ENCODE measurements at regions not wholly inside any gene's neighbourhood (a gene's known extent, or its start where the extent isn't known, plus 50 kb on each side); places are given as distances from the start of the nearest gene placed in this dataset.
A peak's percentile ranks its signal among the peaks of the same experiment; 100 is the strongest.

DNA sequence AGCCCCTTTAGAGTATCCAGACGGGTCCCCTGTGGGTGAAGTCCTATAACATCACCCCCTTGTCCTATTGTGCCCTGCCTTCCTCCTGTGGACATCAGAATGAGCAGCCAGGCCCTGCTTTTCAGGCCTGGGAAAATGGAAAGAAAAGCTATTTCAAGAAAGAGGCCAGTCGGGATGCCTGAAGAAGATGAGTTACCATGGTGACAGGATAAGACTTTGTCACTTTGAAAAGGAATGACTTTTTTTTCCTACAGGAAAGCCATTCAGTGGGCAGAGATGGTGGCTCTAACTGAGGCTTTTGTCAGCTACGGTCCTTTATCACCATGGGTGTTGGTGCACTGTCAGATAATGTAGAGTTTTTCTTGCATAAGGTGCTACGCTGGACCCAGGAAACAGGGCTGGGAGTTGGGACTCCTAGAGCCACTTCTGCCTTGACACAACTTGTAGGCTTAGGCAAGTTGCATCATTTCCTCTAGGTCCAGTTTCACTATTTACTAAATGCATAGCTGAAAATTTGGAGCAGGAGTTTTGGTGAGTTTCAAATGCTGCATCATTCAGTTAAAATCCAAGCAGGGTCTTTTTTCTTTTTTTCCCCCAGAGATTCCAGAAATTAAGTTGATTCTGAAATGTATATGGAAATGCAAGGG is 179.0 kb upstream of the ADRA1D start:
- DNase-seq: no peak

GRCh38 chr20:4418141-4418540 is 169.1 kb upstream of the ADRA1D start:
- no peak for DNase-seq

- DNase-seq: no peak
These were observed 166.2 kb upstream of the ADRA1D start for GRCh38 chr20:4415281-4415680.

GRCh38 chr20:4413314-4414049 is 164.4 kb upstream of the ADRA1D start:
- no peak for DNase-seq

- no peak for DNase-seq
These were observed 163.1 kb upstream of the ADRA1D start for GRCh38 chr20:4412216-4412615.

- no peak for DNase-seq
These were observed 162.7 kb upstream of the ADRA1D start for GRCh38 chr20:4411744-4412143.

GRCh38 chr20:4406627-4407026 is 157.5 kb upstream of the ADRA1D start:
- DNase-seq: no peak

- DNase-seq: no peak
These were observed 152.5 kb upstream of the ADRA1D start for GRCh38 chr20:4401601-4402000.

- DNase-seq: no peak
These were observed 135.9 kb upstream of the ADRA1D start for GRCh38 chr20:4384961-4385360.

- DNase-seq: no peak
These were observed 134.9 kb upstream of the ADRA1D start for GRCh38 chr20:4383961-4384360.

GRCh38 chr20:4375881-4376280 is 126.8 kb upstream of the ADRA1D start:
- no peak for DNase-seq

- no peak for DNase-seq
These were observed 124.4 kb upstream of the ADRA1D start for GRCh38 chr20:4373454-4373853.

- no peak for DNase-seq
These were observed 122.7 kb upstream of the ADRA1D start for GRCh38 chr20:4371623-4372251.

GRCh38 chr20:4370851-4371250 is 121.8 kb upstream of the ADRA1D start:
- DNase-seq: no peak

GRCh38 chr20:4369798-4370124 is 120.7 kb upstream of the ADRA1D start:
- peak; percentile 21 to 31 for DNase-seq

DNA sequence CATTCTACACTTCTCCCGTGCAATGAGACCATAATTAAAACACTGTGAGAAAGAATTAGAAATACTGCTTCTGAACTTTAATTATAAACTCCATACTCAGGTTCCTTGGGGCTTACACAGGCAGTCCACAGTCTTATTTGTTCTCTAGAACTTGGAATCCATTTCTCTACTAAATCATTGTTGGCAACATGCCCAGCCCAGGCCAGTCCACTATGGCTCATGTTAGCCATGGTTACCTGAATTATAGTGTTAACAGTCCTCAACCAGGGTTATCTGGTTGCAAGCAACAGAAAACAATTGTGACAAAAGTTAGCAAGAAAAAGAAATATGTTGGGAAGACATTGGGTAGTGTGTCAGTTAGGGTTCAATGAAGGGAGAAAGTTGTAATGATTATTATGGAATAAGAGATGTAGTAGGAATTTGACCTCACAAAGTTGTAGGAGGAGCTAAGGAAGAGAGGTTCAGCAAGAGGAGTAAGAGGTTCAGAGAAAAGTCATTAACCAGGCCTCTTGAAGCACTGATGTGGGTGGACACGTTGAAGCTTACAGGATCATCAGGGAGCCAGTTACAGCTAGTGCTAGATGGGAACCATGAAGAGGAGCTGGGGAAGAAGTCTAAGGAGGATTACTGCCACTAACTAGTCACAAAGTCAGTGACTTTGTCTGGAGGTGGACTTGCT is 120.2 kb upstream of the ADRA1D start:
- no peak for DNase-seq

DNA sequence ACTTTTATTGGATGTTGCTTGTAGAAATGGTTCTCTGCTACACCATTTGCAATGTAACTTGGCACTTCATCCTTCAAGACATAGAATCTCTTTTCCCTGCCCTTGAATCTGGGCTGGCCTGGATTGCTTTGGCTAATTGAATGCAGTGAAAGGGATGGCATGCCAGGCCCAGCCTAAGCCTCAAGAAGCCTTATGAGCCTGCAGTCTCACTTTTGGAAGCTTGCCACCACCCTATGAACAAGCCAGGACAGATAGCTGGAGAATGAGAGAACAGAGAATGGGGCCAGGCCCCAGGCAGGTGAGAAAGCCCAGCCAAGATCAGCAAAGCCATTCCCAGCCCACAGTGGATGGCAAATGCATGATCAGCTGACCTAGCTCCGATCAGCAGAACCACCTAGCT is 117.0 kb upstream of the ADRA1D start:
- no peak for DNase-seq

- no peak for DNase-seq
These were observed 109.5 kb upstream of the ADRA1D start for GRCh38 chr20:4358552-4358951.

DNA sequence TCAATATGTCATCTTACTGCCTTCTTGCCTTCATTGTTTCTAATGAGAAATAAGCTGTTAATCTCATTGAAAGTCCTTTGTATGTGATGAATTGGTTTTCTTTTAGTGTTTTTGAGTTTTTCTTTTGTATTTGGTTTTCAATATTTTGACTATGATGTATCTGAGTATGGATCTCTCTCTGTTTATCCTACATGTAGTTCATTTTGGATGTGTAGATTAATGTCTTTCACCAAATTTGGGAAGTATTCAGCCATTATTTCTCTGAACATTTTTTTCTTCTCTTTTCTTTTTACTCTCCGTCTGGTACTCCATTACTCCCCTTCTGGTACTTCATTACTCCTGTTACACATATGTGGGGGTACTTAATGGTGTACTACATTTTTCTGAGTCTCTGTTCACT is 103.3 kb upstream of the ADRA1D start:
- no peak for DNase-seq

GRCh38 chr20:4350096-4350495 is 101.0 kb upstream of the ADRA1D start:
- no peak for DNase-seq

DNA sequence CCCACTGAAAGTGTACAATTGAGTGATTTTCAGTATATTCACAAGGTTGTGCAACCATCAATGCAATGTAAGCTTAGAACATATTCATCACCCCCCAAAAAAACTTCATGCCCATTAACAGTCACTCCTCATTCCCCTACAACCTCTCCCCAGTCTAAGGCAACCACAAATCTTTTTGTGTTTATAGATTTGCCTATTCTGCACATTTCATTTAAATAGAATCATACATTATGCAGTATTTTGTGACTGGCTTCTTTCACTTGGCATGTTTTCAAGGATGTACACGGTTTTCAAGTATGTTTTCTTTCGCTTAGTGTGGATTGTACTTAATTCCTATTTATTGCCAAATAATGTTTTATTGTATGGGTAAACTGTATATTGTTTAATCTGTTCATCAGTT is 95.6 kb upstream of the ADRA1D start:
- no peak for DNase-seq

- no peak for DNase-seq
These were observed 93.5 kb upstream of the ADRA1D start for GRCh38 chr20:4342609-4343008.

GRCh38 chr20:4341804-4342485 is 92.9 kb upstream of the ADRA1D start:
- no peak for DNase-seq
